K562 (cell line): ENCODE measurements at regions not wholly inside any gene's neighbourhood (a gene's known extent, or its start where the extent isn't known, plus 50 kb on each side); places are given as distances from the start of the nearest gene placed in this dataset.

Experiments used
- ATAC-seq: fragments of 200-7000 bp; cut with Tn5 transposase; 3 replicates; pipeline ENCODE4 v1.9.1; 2020; ENCODE audit warnings: moderate library complexity
- BruUV-seq: library from RNA; stranded (reverse); fragments of 400-500 nt; replicated peaks from 2 replicates; lab custom pipeline; 2021; lab: Mats Ljungman, UMichigan
- CTCF ChIA-PET: fragments of 300-600 bp; formaldehyde crosslinking; extraction: SDS; loops from one replicate; lab custom pipeline; 2021; ENCODE audit warnings: low intra/inter-chr PET ratio; lab: Yijun Ruan, JAX
- POLR2A ChIA-PET: fragments of 300-600, 350-650 bp; sonication (Branson Sonifier 250); formaldehyde crosslinking; extraction: SDS; loops from one replicate; lab custom pipeline; 2021; ENCODE audit warnings: antibody characterized with exemption, inconsistent platforms; lab: Yijun Ruan, JAX
- DNase-seq, 4 experiments: peaks; one replicate each; pipeline versions ENCODE4 v3.0.0 to v3.0.0-alpha.2; 2011 to 2018; ENCODE audit warnings: low spot score in 3 of 4, mixed read lengths in 3 of 4; ENCODE audit errors: extremely low read depth in 1 of 4
- FAIRE-seq: peaks from 2 replicates; lab custom pipeline; 2011; peaks lifted over from hg19 to GRCh38; lab: Jason Lieb, UNC
- H2AFZ ChIP-seq: 2 replicates; pipeline ENCODE4 v1.6.0; 2011; ENCODE audit warnings: low read depth, low read length, control low read depth, inconsistent platforms
- H3K27ac ChIP-seq: fragments of 200-600 bp; 3 replicates; pipeline ENCODE4 v1.8.0; 2011; ENCODE audit warnings: low read depth, mild to moderate bottlenecking, control low read depth, inconsistent platforms, low read length, moderate library complexity, mixed read lengths; ENCODE audit errors: extremely low read depth
- H3K27me3 ChIP-seq, 2 experiments: fragments of 300-600 bp in 1 of 2; 2 replicates in 1 of 2; 3 replicates in 1 of 2; pipeline versions ENCODE4 v1.6.0 to v1.8.0; 2011; ENCODE audit warnings: inconsistent platforms in 2 of 2, low read length in 2 of 2, mild to moderate bottlenecking in 1 of 2, mixed read lengths in 1 of 2, moderate library complexity in 1 of 2; ENCODE audit not compliant: control insufficient read depth in 2 of 2, insufficient read depth in 2 of 2
- H3K36me3 ChIP-seq: fragments of 300-600 bp; 3 replicates; pipeline ENCODE4 v1.8.0; 2011; ENCODE audit warnings: mild to moderate bottlenecking, low read length, inconsistent platforms; ENCODE audit not compliant: control insufficient read depth, insufficient read depth
- H3K4me1 ChIP-seq, 2 experiments: fragments of 200-600 bp in 1 of 2; replicated peaks in 1 of 2; 2 replicates in 1 of 2; 3 replicates in 1 of 2; pipeline versions ENCODE4 v1.5.1 to v1.8.0; 2011; ENCODE audit warnings: inconsistent platforms in 2 of 2, low read length in 2 of 2, mild to moderate bottlenecking in 1 of 2, mixed read lengths in 1 of 2, moderate library complexity in 1 of 2; ENCODE audit not compliant: control insufficient read depth in 2 of 2, insufficient read depth in 2 of 2
- H3K4me2 ChIP-seq: 2 replicates; pipeline ENCODE4 v1.6.1; 2011; ENCODE audit warnings: low read length, control low read depth, inconsistent platforms, mixed read lengths; ENCODE audit not compliant: insufficient read depth
- H3K4me3 ChIP-seq: fragments of 200-600 bp; sonication (generic), shearing (Covaris generic); 2 replicates; pipeline ENCODE4 v1.5.1; 2016; ENCODE audit warnings: control low read depth, inconsistent platforms
- H3K79me2 ChIP-seq: fragments of 200-600 bp; 3 replicates; pipeline ENCODE4 v1.8.0; 2011; ENCODE audit warnings: low read length, inconsistent platforms; ENCODE audit not compliant: control insufficient read depth, insufficient read depth
- H3K9ac ChIP-seq, 2 experiments: 2 replicates each; pipeline versions ENCODE4 v1.6.0 to v1.6.1; 2011; ENCODE audit warnings: low read depth in 2 of 2, low read length in 2 of 2, control low read depth in 1 of 2, inconsistent platforms in 1 of 2, mild to moderate bottlenecking in 1 of 2, mixed read lengths in 1 of 2; ENCODE audit not compliant: insufficient read depth in 1 of 2
- H3K9me1 ChIP-seq: one replicate; pipeline ENCODE4 v1.6.0; 2011; ENCODE audit warnings: inconsistent platforms, mild to moderate bottlenecking, low read length, moderate library complexity; ENCODE audit not compliant: control insufficient read depth, insufficient read depth
- H3K9me3 ChIP-seq: replicated peaks from 2 replicates; pipeline ENCODE4 v1.5.1; 2011; ENCODE audit warnings: low read depth, low read length, inconsistent platforms; ENCODE audit not compliant: control insufficient read depth, insufficient read depth
- H4K20me1 ChIP-seq: replicated peaks from 2 replicates; pipeline ENCODE4 v1.6.1; 2011; ENCODE audit warnings: low read length, inconsistent platforms, mixed read lengths; ENCODE audit not compliant: control insufficient read depth, insufficient read depth
- ARID3A ChIP-seq: IDR thresholded peaks from 2 replicates; pipeline ENCODE4 v1.6.1; 2012; ENCODE audit warnings: low read depth, low read length, improper control_type of control experiment, borderline replicate concordance
- C11orf30 ChIP-seq: fragments of 450-650 bp; IDR thresholded peaks from 2 replicates; pipeline ENCODE4 v1.6.1; 2016; ENCODE audit warnings: low read depth, mild to moderate bottlenecking
- EWSR1 ChIP-seq: fragments of 450-650 bp; IDR thresholded peaks from 2 replicates; pipeline ENCODE4 v1.6.1; 2018; ENCODE audit warnings: borderline replicate concordance, mild to moderate bottlenecking, low read depth, moderate library complexity; ENCODE audit not compliant: partially characterized antibody
- HDAC8 ChIP-seq: fragments of 450-650 bp; IDR thresholded peaks from 2 replicates; pipeline ENCODE4 v1.6.1; 2016; ENCODE audit warnings: mild to moderate bottlenecking, missing genetic modification characterization, moderate library complexity, missing compliant biosample characterization
- KLF16 ChIP-seq: IDR thresholded peaks from 2 replicates; pipeline ENCODE4 v1.6.1; 2016; ENCODE audit warnings: antibody characterized with exemption
- NKRF ChIP-seq: fragments of 450-650 bp; IDR thresholded peaks from 2 replicates; pipeline ENCODE4 v1.6.1; 2016; ENCODE audit warnings: borderline replicate concordance
- NR1H2 ChIP-seq: sonication (generic); formaldehyde crosslinking; IDR thresholded peaks from 2 replicates; pipeline ENCODE4 v1.4.0; 2020; ENCODE audit warnings: mild to moderate bottlenecking, missing genetic modification reagents
- NR3C1 ChIP-seq: sonication (generic); formaldehyde crosslinking; IDR thresholded peaks from 2 replicates; pipeline ENCODE4 v1.8.1; 2022; ENCODE audit warnings: missing genetic modification reagents
- PATZ1 ChIP-seq: fragments of 250-450 bp; sonication (Bioruptor Pico); IDR thresholded peaks from 2 replicates; pipeline ENCODE4 v1.5.0; 2020; ENCODE audit warnings: mild to moderate bottlenecking, borderline replicate concordance
- PCBP2 ChIP-seq: fragments of 200-400 bp; formaldehyde crosslinking; IDR thresholded peaks from 2 replicates; pipeline ENCODE4 v1.6.1; 2018; ENCODE audit warnings: low read length, low read depth, mild to moderate bottlenecking, moderate library complexity; ENCODE audit not compliant: poor library complexity, severe bottlenecking
- RBM25 ChIP-seq: fragments of 200-400 bp; formaldehyde crosslinking; IDR thresholded peaks from 2 replicates; pipeline ENCODE4 v1.6.1; 2018; ENCODE audit warnings: low read length, low read depth, moderate library complexity; ENCODE audit not compliant: severe bottlenecking
- SFPQ ChIP-seq: fragments of 200-400 bp; formaldehyde crosslinking; IDR thresholded peaks from 2 replicates; pipeline ENCODE4 v1.6.1; 2017; ENCODE audit warnings: mild to moderate bottlenecking, low read depth, low read length, moderate library complexity
- WGBS: fragments of 100-300 bp; shearing (Covaris generic); methylation state at CpG from one replicate; pipeline ENCODE4 v1.1.6; 2016; ENCODE audit warnings: low coverage, mixed read lengths; ENCODE audit not compliant: insufficient coverage; ENCODE audit errors: missing lambda C conversion rate; 5-methylcytosine and 5-hydroxymethylcytosine counted together
- in situ Hi-C: fragments of 300-500 bp; cut with MboI; formaldehyde crosslinking; loops from 4 replicates; pipeline ENCODE4 v1.15.0; 2018; ENCODE audit warnings: inconsistent platforms, mixed read lengths
- intact Hi-C: fragments of 100-400 bp; cut with micrococcal nuclease; formaldehyde crosslinking; loops from 2 replicates; pipeline ENCODE4 v1.14.2; 2022

- Histone ChIP-seq H3K9me3 (no peaks in the 10 kb centered on the region), H3K27me3 (no peaks in the 10 kb centered on the region), H3K4me3 (no peak overlapping the region), H3K79me2 (no peaks in the 10 kb centered on the region), H4K20me1 (no peaks in the 10 kb centered on the region), H2AFZ (no peak overlapping the region), H3K4me2 (no peak overlapping the region), H3K27ac (no peak overlapping the region), H3K9ac (no peak overlapping the region), H3K4me1 (no peaks in the 10 kb centered on the region), H3K9me1 (no peaks in the 10 kb centered on the region), H3K36me3 (no peaks in the 10 kb centered on the region)
- FAIRE-seq, result no peak
- no peak for ATAC-seq
- in situ Hi-C loops (loop anchor here (25.0 kb wide), 1 partner anchor 284 kb away; no protein-coding TSS in a partner anchor), intact Hi-C loops (loop anchor here (10.0 kb wide), 2 partner anchors 857 to 1807 kb away; no protein-coding TSS in a partner anchor)
- ChIA-PET POLR2A (no interaction called here), CTCF (no interaction called here)
- BruUV-seq, result no TSS peak
- 33% methylated on average over 1 of the region's 1 CpG for WGBS
- no peak for DNase-seq
- no peak for TF ChIP-seq HDAC8 (tag)
- TF ChIP-seq NR3C1 (CRISPR knock-in tag), result no peak
- no peak for TF ChIP-seq SFPQ
- no peak for TF ChIP-seq KLF16
- no peak for TF ChIP-seq C11orf30
- TF ChIP-seq PATZ1 (CRISPR knock-in tag), result no peak
- TF ChIP-seq EWSR1, result no peak
- TF ChIP-seq PCBP2, result no peak
- TF ChIP-seq NR1H2 (CRISPR knock-in tag), result no peak
- TF ChIP-seq NKRF, result no peak
- no peak for TF ChIP-seq RBM25
- TF ChIP-seq ARID3A, result no peak
- TF ChIP-seq, all 486 proteins: peak for 0
Observed at GRCh38 chr3:59578129-59578528, 528.3 kb upstream of the CFAP20DC start.
